Adrenal gland (tissue), 9 donors: ENCODE measurements at regions not wholly inside any gene's neighbourhood (a gene's known extent, or its start where the extent isn't known, plus 50 kb on each side); places are given as distances from the start of the nearest gene placed in this dataset.

Experiments used
- DNase-seq, 7 donors: peaks; one replicate each; pipeline ENCODE4 v3.0.0-alpha.2; 2019 to 2020
- H3K27ac ChIP-seq, 5 donors: fragments of 200-600 bp; sonication (generic) in 4 of 5; 1 replicate in 3 of 5; 2 replicates in 2 of 5; pipeline versions ENCODE4 v1.5.1 to v1.8.0; 2016 to 2020; ENCODE audit warnings: mild to moderate bottlenecking in 1 of 5
- H3K27me3 ChIP-seq: fragments of 200-600 bp; 2 replicates; pipeline ENCODE4 v1.8.0; 2021
- H3K36me3 ChIP-seq, 2 donors: fragments of 200-600 bp; replicated peaks in 1 of 2; 1 replicate in 1 of 2; 2 replicates in 1 of 2; pipeline versions ENCODE4 v1.5.1 to v1.8.0; 2018 to 2022
- H3K4me1 ChIP-seq, 2 donors: fragments of 200-600 bp; replicated peaks in 1 of 2; 1 replicate in 1 of 2; 2 replicates in 1 of 2; pipeline versions ENCODE4 v1.5.1 to v1.8.0; 2018 to 2021
- H3K4me3 ChIP-seq, 4 donors: fragments of 200-600 bp; sonication (generic) in 3 of 4; one replicate each; pipeline ENCODE4 v1.5.1; 2016 to 2018
- H3K9me3 ChIP-seq, 3 donors: fragments of 200-600 bp; sonication (generic) in 1 of 3; replicated peaks in 1 of 3; 1 replicate in 2 of 3; 2 replicates in 1 of 3; pipeline versions ENCODE4 v1.5.1 to v1.8.0; 2016 to 2021
- POLR2A ChIP-seq, 2 donors: fragments of 450-650 bp; IDR thresholded peaks; one replicate each; pipeline ENCODE4 v1.6.1; 2017; ENCODE audit warnings: antibody characterized with exemption in 2 of 2, mild to moderate bottlenecking in 2 of 2, moderate library complexity in 1 of 2
- WGBS, 4 donors: extraction: QIAGEN DNeasy Blood & Tissue Kit in 2 of 4; methylation state at CpG; one replicate each; pipeline versions ENCODE4 v1.1.5 to v1.1.7; 2013 to 2017; 5-methylcytosine and 5-hydroxymethylcytosine counted together
- intact Hi-C, 2 donors: fragments of 100-400 bp; cut with DNase I; formaldehyde crosslinking; loops; one replicate each; pipeline versions ENCODE4 v1.14.1 to v1.15.0; 2022 to 2023
- TF ChIP-seq, protein P1 (sequence below), 6 experiments: fragments of 450-650 bp in 4 of 6; fragments of 200-600 bp in 2 of 6; sonication (generic) in 1 of 6; IDR thresholded peaks; 1 replicate in 5 of 6; 2 replicates in 1 of 6; pipeline versions ENCODE4 v1.5.1 to v1.8.0; 2016 to 2021; ENCODE audit warnings: antibody characterized with exemption in 6 of 6, mild to moderate bottlenecking in 2 of 6, moderate library complexity in 1 of 6
- donor health status: healthy with polysubstance abuse.
- donor health status: Bipolar disorder and iron deficiency.
- donor health status: DM: yes; HTN: yes; CAD: no.
- donor health status: DM: no; HTN: no; CAD: no.
- donor health status: DM: no; HTN: no; CAD: no.

GRCh38 chr6:15044948-15045347 is 200.9 kb upstream of the JARID2 start:
- Histone ChIP-seq H3K27me3 (no peaks in the 10 kb centered on the region), H3K4me1 (no peaks in the 10 kb centered on the region), H3K27ac (no peak overlapping the region), H3K36me3 (no peaks in the 10 kb centered on the region), H3K4me3 (no peak overlapping the region), H3K9me3 (no peaks in the 10 kb centered on the region)
- no peak for TF ChIP-seq POLR2A (IDR thresholded peaks at IDR 0.05)
- TF ChIP-seq, protein P1, sequence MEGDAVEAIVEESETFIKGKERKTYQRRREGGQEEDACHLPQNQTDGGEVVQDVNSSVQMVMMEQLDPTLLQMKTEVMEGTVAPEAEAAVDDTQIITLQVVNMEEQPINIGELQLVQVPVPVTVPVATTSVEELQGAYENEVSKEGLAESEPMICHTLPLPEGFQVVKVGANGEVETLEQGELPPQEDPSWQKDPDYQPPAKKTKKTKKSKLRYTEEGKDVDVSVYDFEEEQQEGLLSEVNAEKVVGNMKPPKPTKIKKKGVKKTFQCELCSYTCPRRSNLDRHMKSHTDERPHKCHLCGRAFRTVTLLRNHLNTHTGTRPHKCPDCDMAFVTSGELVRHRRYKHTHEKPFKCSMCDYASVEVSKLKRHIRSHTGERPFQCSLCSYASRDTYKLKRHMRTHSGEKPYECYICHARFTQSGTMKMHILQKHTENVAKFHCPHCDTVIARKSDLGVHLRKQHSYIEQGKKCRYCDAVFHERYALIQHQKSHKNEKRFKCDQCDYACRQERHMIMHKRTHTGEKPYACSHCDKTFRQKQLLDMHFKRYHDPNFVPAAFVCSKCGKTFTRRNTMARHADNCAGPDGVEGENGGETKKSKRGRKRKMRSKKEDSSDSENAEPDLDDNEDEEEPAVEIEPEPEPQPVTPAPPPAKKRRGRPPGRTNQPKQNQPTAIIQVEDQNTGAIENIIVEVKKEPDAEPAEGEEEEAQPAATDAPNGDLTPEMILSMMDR (IDR thresholded peaks at IDR 0.05), result no peak
- WGBS, 4 donors, result 87 to 96% (median 90%) methylated on average over 2 of the region's 2 CpGs
- DNase-seq, result no peak
- intact Hi-C loops, result no loop called here

GRCh38 chr6:15046751-15047150 is 199.1 kb upstream of the JARID2 start:
- no peak overlapping the region for H3K27ac ChIP-seq
- no peak overlapping the region for H3K4me3 ChIP-seq
- no peak for TF ChIP-seq POLR2A (IDR thresholded peaks at IDR 0.05)
- TF ChIP-seq, protein P1 (IDR thresholded peaks at IDR 0.05), result no peak
- no peaks in the 10 kb centered on the region for H3K9me3 ChIP-seq
- H3K36me3 ChIP-seq, result no peaks in the 10 kb centered on the region
- H3K4me1 ChIP-seq, result no peaks in the 10 kb centered on the region
- 72 to 89% (median 82%) methylated on average over 4 of the region's 4 CpGs for WGBS, 4 donors
- intact Hi-C loops, result no loop called here
- no peak for DNase-seq
- H3K27me3 ChIP-seq, result no peaks in the 10 kb centered on the region

- intact Hi-C loops, result no loop called here
- 86 to 92% (median 89%) methylated on average over 6 of the region's 6 CpGs for WGBS, 4 donors
- TF ChIP-seq POLR2A (IDR thresholded peaks at IDR 0.05), result no peak
- TF ChIP-seq, protein P1 (IDR thresholded peaks at IDR 0.05), result no peak
- no peaks in the 10 kb centered on the region for H3K9me3 ChIP-seq
- no peaks in the 10 kb centered on the region for H3K27me3 ChIP-seq
- no peaks in the 10 kb centered on the region for H3K4me1 ChIP-seq
- no peak overlapping the region for H3K4me3 ChIP-seq
- no peaks in the 10 kb centered on the region for H3K36me3 ChIP-seq
- DNase-seq, result no peak
- H3K27ac ChIP-seq, result no peak overlapping the region
Observed at GRCh38 chr6:15048367-15048766, 197.5 kb upstream of the JARID2 start.

GRCh38 chr6:15058200-15059061 is 187.4 kb upstream of the JARID2 start:
- intact Hi-C loops, result no loop called here
- Histone ChIP-seq H3K27ac (no peak overlapping the region), H3K36me3 (no peaks in the 10 kb centered on the region), H3K4me1 (no peaks in the 10 kb centered on the region), H3K9me3 (no peaks in the 10 kb centered on the region), H3K4me3 (no peak overlapping the region), H3K27me3 (no peaks in the 10 kb centered on the region)
- 80 to 87% (median 83%) methylated on average over 9 of the region's 9 CpGs for WGBS, 4 donors
- no peak for DNase-seq
- TF ChIP-seq POLR2A (IDR thresholded peaks at IDR 0.05), result no peak
- TF ChIP-seq, protein P1 (IDR thresholded peaks at IDR 0.05), result no peak
